ENCODE measurements at regions not wholly inside any gene's neighbourhood (a gene's known extent, or its start where the extent isn't known, plus 50 kb on each side); places are given as distances from the start of the nearest gene placed in this dataset.
"Not testable (repeated sequence)": the region's sequence is repeated elsewhere in the genome, so short reads cannot be mapped to it uniquely, and the experiment has no call there.

DNA sequence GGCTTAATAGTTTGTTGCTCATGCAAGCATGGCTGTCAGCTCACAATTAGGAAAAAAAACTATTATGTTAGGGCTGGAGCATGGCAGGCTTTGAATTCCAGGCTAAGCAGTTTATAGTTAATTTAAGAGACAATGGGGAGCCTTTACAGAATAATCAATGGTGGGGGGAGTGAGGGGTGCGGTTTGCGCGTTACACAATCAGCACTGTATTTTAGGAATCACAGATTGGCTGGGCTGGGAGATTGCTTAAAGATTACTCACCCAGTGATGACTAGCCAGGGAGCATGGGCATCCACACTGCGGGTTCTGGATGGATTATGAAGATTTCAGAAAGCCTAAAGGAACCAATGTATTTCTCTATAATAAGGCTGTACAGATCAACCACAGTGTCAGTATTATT, 186.6 kb downstream of the SOX3 start:
- DNase-seq, result no peak

DNA sequence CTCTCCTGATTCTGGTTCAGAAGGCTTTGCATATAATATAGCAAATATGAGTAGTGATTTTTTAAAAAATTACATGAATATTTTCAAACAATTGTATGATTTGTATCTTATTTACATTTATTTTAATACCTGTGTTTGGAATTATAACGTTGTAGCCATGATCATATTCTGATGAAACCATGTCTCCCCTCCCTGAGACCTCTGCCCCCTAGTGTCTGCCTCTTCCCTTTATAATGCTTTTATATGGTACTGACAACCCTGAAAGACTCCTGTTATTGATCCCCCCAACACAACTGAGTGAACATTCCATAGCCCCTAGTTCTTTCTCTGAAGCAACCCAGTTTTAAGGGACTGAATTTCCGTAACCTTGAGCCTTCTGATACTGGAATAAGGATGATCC, 187.4 kb downstream of the SOX3 start:
- no peak for DNase-seq

DNA sequence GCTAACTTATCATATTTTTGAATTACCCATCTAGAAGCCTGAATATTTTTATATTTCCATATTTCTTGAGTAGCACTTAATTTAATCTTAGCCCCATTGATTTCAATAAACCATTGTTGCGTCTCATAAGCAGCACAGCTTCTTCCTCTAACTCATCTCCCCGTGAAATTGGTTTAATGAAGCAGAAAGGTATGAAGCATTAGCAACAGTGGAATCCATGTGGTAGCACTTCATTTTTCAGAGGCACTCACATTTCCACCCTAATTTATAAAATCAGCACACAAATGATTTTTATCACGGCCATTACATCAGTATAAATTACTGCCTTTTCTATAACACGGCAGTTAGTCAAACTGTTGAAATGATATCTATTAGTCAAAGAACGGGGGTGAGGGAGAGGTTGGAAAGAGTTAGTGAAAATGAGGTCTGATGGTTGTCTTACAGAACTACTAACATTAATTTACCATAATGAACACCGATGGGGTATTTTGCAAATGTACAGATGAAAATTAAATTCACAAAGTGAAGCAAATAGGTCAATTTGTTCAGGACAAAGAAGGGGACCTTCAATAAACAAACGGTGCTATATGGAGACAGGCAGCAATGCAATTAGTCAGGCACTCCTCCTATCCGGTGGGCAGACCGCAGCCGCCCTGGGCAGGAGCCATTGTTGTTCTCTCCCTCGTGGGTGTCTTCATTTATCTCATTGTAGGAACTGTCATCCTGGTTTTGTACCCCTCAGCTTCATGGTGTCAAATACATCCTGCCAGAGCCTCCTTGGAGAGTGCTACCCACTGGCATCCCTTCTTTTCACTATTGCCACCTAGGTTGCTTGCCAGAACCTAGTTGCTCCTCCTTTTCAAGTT, 205.7 kb downstream of the SOX3 start:
- no peak for DNase-seq

DNA sequence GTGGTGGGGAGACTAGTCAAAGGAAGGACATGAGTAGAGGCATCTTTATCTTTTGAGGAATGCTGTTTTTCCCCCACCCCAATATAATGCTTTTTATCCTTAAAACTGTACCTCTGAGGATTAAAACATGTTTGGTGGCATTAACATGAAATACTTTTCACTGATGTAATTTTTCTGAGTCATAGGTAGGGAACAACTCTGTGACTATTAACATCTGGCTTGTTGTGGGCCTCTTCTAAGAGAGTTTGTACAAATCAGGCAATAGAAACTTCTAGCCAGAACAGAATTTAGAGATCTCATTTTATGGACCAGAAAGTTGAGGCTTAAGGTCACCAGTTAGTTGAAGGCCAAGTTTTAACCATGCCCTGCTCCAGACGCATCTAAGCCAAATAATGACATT, 207.6 kb downstream of the SOX3 start:
- no peak for DNase-seq

DNA sequence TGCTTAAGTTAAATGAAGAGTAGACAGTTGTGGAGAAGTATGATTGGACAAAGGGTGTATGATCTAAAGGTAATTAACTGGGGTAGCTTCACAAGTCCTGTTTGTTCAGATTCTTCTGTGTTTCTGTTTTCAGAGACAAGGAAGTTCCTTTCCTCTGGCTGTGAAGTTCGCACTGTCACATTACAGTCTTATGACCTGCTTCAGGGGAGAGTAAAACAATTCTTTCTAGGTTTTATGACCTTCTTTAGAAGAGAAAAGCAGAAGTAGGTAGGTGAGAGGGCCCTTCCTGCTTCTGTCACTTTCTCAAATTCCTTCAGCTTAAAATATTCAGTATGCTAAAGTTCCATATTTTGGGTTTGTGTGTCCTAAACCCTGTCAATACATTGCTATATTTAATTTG, 211.9 kb downstream of the SOX3 start:
- DNase-seq, result no peak

DNA sequence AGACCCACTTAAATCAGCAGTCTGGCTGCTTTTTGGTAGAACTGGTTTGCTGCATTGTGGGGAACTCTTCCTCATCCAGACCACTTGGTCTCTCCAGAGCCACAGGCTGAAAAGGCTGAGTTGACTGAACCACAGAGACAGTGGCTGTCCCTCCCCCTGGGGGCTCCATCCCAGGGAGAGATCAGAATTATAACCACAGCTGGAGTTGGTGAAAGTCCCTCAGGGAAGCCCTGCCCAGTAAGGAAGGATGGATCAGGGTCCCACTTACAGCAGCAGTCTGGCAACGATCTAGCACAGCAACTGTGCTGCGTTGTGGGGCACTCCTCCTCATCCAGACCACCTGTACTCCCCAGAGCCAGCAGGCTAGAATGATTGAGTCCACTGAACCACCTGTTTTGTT, 212.7 kb downstream of the SOX3 start:
- no peak for DNase-seq

DNA sequence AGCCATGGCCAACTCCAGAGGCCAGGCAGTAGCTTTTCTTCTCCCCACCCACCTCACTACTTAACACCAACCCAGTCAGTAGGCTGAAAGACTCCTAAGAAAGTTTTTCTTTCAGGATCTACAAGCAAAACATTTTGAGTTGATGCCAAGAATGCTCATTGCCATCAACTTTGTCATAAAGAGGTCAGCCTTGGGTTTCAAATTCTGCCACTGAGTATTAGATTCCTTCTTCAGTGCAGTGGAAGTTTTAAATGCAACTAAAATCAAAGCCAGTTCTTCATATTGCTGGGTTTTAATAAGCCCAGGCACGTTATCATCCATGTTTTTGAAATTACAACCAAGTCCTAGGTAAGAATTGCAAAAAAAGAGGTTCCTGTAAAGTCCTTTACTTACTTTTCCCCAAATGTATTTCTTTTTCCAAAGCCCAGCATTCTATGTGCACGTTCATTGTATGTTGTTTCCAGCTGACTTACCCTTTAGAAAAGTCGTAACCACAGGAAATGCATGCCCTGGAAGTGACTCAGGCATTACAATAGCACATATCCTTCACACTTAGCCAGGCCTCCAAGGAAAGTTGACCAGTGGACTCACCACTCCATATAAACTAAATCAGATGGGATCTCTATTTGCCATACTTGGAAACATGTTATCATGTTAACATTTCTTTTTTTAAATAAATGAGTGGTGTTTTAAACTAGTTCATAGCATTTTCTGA, 229.9 kb downstream of the SOX3 start:
- no peak for DNase-seq

DNA sequence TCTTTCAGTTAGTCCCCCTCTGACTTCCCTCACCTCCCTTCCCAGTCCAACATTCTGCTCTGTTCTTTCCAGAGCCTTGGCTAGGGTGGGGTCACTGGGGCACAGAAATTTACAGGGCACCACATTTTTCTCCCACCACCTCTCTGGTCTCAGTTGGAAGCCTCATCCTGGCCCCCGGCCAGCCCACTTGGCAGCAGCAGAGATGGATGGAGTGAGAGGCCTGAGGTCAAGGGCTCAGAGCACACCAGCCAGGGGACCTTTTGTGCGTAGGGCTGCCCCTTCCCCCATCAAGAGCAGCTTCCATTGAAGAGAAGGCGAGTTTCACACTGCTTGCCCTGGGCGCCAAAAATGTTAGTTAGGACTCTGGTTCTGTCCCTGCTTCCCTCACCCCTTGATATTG, 230.9 kb downstream of the SOX3 start:
- no peak for DNase-seq

DNA sequence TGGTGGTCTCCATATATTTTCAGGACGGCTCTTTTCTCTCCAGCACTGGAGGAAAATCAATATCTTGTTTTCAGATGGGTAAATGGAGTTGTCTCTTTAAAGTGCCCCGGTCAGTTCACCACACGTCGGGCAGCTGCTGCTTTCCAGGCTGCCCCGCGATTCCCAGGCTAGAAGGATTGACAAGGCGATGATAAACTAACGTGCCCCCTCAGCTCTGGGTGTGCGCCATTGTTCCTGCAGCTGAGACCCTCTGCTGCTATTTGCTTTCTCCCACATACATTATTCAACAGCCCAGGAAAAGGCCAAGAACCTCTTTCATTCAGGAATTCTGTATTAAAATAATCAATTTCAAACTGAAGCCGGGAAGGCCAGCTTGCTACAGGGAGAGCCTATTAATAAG, 254.5 kb downstream of the SOX3 start:
- DNase-seq, result no peak

DNA sequence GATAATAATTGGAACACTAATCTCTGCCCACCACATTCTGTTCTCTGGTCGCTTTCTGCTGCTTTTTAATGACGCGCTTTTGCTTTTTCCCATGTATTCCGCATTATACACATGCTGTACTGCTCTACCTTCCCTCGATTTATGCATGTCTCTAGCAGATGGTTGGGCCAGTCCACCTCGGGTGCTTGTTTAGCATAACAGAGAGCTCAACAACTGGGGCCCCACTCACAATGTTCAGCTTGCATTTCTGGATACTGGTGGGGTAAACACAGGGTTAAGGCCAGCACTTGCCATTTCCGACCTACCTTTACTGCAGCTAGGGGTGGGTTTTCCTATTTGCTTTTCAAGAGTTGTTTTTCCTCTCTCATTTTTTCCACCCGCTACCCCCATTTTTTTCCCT, 255.8 kb downstream of the SOX3 start:
- no peak for DNase-seq

DNA sequence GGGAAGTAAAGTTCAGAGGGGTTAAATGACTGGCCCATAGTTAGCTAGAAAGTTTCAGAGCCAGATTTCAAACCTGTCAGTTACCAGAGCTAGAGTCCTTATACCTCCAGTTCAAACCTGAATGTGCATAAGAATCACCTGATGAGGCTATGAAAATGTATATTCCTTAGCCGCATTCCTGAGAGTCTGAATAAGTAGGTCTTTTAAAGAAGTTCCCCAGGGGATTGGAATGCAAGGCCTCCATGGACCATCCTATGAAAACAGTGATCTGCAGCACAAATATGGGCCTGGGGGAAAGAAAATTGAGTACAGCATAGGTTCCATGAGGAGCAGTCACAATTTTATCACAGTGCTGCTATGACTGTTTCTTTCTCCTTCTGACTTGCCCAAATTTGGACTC, 263.9 kb upstream of the CXorf66 start:
- DNase-seq, result no peak

DNA sequence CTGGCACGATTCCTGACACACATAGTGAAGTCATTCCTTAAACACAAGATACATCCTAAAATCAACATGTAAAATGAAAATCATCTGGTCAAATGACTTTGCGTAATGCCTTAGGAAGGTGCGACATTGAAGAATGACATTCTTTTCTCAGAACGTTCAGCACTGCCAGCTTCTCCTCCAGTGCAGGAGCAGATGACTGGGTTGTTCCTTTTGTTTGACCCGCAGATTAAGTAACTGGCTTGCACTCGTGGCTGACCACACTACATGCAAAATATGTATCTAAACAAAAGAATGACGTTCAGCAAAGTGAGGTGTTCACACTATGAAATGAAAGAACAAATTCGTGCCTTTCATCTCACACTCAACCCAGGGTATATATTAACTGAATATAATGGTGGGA, 260.7 kb upstream of the CXorf66 start:
- DNase-seq, result not testable (repeated sequence)

DNA sequence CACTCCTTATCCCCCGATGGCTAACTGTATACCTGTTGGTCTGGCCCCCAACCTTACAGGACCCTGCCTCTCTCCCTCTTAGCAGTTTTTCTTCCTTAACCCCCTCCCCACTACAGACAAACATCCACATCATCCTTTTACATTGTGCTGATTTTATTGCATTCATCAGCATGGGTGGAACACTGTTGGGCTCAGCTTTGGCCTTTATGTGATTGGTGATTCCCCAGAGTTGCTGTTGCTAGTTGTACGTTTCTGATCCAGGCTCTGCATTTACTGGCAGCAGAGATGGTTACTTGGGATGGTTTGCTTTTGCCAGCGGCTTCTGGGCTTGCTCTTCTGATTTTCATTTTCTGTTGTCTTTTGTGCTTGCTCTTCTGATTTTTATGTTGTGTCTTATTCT, 250.6 kb upstream of the CXorf66 start:
- not testable (repeated sequence) for DNase-seq

DNA sequence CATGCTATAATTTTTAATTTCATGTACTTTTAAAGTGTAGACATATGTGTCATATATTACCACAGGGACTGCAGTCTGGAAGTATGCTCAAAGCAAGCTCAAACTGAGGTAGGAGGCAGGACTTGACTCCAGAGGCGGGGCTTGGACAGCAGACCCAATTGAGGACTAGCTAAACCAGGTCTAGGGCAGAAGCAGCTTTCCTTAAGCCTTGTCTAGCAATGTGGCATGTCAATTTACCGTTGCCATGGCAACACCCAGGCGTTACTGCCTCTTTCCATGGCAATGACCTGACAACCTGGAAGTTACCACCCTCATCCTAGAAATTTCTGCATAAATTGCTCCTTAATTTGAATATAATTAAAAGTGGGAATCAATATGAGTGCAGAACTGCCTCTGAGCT, 249.2 kb upstream of the CXorf66 start:
- not testable (repeated sequence) for DNase-seq

DNA sequence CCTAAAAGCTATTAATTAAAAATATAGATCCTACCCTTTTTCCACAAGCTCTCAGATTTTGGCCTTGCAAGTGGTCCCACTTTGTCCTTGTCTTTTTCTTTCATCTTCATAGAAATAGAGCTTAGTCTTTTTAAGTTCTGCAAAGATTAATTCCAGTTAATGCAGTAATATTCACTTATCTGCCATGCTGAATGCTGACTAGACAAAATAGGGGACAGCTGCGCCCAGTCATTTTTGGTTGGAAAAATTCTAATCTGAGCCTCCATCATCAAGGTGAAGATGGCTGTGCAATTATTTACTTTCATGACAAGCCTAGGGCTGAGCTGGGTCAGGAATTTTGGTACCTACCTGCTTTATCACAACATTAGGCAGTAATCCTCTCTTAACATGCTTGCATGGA, 241.3 kb upstream of the CXorf66 start:
- no peak for DNase-seq

DNA sequence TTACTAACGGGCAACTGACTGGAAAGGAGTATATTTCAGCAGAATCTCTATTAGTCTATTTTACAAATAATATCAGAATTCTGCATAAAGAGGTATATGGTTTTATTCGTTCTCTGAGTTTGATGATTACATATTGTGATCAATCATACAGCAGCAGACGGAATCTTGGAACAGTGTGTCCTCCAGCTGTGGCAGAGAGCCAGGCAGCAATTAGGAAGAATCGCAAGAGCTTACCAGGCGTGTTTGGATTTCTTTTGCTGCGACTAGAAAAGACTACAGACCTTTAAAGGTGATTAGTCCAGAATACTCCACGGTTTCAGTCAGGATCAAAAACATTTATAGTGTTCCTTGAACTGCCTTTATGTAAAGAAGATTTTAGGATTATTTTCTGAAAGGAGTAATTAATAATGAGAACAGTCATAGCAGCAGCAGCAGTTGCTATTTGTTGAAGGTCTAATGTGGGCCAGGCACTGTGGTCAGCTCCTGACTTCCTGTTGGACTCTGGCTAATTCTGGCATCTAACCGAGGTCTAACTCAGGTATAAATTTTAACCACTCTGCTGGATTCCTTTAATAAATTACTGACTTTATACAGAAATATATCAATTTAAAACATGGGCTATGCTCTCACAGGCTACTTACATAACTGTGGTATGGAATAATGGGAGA, 225.3 kb upstream of the CXorf66 start:
- no peak for DNase-seq

DNA sequence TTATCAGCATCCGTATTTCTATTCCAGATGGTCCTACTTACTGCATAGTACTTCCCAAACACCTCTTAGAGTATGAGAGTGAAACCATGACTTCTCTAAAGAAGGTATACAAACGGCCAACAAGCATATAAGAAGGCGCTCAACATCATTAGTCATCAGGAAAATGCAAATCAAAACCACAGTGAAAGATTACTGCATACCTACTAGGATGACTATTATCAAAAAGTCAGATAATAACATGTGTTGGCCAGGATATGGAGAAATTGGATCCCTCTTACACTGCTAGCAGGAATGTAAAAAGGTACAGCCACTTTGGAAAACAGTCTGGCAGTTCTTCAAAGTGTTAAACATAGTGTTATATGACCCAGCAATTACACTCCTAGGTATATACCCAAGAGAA, 215.3 kb upstream of the CXorf66 start:
- DNase-seq, result no peak

DNA sequence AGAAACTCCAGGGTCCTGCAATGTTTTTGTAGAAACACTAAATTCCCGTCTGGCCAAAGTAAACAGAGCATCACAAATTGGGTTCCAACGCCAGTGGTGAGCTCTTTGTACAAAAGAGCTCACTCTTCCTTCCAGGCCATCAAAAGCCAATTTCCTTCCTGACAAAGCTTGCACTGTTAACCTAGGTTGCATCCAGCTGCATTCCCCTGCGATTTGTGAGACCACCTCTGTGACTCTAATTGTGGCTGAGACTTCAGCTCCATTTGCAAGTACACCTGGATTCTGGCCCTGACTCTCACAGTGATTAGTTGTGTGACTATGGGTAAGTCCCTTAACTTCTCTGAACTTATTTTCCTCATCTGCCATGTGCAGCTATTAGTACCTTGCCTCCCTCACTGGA, 212.5 kb upstream of the CXorf66 start:
- no peak for DNase-seq

DNA sequence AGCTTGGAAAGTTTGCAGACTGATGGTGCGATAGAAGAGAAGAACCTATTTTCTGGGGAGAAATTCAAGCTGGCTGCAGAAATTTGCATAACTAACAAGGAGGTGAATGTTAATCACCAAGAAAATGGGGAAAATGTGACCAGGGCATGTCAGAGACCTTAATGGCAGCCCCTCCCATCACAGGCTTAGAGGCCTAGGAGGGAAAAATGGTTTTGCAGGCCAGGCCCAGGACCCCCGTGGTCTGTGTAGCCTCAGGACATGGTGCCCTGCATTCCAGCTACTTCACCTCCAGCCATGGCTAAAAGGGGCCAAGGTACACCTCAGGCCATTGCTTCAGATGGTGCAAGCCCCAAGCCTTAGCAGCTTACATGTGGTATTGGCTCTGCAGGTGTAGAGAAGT, 207.1 kb upstream of the CXorf66 start:
- no peak for DNase-seq

DNA sequence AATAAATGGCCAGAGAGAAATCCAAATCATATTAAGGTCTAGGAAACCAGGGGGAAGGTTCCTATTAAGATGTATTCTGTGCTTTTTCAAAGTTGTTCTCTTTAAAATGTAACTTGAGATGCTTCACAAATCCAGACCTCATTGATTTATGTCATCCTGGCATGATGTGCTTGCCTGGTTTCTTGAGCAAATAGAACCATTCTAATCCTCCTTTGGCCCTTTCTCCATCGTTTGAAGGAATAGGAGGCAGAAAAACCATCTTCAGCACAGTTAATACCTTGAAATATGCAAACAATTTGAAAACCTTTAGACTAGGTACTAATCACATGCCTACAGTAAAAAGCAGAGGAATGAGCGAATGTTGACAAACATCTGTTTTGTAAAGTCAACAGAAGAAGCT, 202.2 kb upstream of the CXorf66 start:
- no peak for DNase-seq

DNA sequence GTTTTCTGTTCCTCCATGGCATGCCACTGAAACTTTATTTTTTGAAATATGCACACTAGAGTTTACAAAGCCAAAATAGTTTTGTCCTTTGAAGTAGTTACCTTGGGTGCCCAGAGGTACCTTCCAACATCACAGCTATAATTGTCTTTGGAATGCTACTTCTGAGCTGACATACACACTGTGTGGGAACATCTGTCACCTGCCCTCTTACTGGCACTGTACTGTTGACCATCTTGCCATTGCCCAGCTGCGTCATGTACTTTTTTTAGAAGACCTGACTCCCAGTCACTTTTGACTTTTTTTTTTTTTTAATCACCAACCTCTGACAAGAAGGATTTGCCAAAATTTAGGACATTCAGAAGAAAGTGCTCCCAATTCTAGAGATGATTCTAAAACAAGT, 200.5 kb upstream of the CXorf66 start:
- DNase-seq, result no peak

DNA sequence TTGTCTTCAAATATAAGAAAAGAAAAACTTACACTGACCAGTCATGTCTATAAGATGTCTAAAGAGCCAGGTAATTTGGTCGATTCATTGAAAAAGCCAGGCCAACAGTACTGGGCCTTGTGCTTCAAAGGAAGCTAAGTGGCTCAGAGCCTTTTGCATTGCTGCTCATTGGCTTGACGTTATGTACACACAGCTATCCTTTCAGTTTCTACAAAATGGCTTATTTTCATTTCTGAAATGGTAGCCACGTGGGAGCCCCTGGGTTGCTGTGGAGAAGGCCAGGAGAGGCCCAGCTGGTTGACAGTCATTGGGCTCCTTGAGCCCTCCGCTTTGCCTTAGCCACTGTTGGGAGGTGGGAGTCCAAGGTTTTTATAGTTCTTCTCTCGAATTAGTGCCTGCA, 199.1 kb upstream of the CXorf66 start:
- no peak for DNase-seq

DNA sequence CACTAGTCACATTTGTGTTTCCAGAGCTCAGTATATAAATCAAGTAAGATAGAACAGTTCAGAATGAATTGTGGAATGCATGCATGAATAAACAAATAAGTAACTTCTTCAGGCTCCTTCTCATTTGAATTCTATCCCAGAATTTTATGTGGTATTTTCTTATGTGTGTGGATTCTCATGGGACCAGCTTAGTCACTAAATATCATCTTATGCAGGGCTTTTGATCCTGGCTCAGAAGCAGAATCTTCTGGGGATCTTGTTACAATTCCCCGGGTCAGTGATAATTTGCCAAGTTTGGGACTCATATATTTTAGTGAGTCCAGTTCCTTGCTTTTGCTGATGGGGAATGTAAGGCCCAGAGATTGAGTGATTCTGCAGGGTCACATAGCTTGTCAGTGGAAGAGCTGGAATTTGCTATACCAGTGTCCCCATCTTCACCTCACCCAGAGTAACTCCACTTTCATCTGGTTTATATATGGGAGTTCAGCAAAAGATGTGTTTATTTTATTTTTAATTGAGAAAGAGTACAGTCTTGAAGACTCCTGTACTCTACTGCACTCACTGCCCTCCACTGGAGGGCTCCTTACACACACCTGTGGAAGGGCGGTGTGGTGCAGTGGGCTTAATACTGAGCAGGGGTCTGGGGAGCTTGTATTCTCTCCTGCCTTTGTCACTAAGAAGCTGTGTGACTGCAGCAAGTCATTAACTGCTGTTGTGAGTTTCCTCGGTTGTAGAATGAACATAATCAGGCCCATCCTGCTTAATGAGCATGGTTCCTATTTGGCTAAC, 198.2 kb upstream of the CXorf66 start:
- DNase-seq, result no peak
